Activated CD4-positive, alpha-beta T cell treated with anti-CD3 and anti-CD28 coated beads, Interleukin-2, amount 50 U/mL, for 48 hours (primary cell): ENCODE measurements at regions not wholly inside any gene's neighbourhood (a gene's known extent, or its start where the extent isn't known, plus 50 kb on each side); places are given as distances from the start of the nearest gene placed in this dataset.

ENCODE experiments used
- DNase-seq, 2 experiments: peaks; one replicate each; pipeline ENCODE4 v3.0.0-alpha.2; 2020

GRCh38 chr15:79184465-79184892, 93.9 kb upstream of the RASGRF1 start:
- DNase-seq, result peak; percentile 71 to 78

GRCh38 chr15:79180318-79180717, 89.7 kb upstream of the RASGRF1 start:
- DNase-seq, result no peak

- DNase-seq, result no peak
Observed at GRCh38 chr15:79179597-79179996, 89.0 kb upstream of the RASGRF1 start.

GRCh38 chr15:79179108-79179561, 88.6 kb upstream of the RASGRF1 start:
- DNase-seq, result no peak

GRCh38 chr15:79178594-79178993, 88.0 kb upstream of the RASGRF1 start:
- DNase-seq, result no peak

GRCh38 chr15:79176151-79176550, 85.6 kb upstream of the RASGRF1 start:
- no peak for DNase-seq

GRCh38 chr15:79172801-79173460, 82.4 kb upstream of the RASGRF1 start:
- DNase-seq, result no peak

- DNase-seq, result no peak
Observed at GRCh38 chr15:79172032-79172481, 81.5 kb upstream of the RASGRF1 start.

- DNase-seq, result no peak
Observed at GRCh38 chr15:79171320-79172031, 80.9 kb upstream of the RASGRF1 start.

GRCh38 chr15:79170256-79170664, 79.7 kb upstream of the RASGRF1 start:
- no peak for DNase-seq

- no peak for DNase-seq
Observed at GRCh38 chr15:79169526-79170133, 79.0 kb upstream of the RASGRF1 start.

- DNase-seq, result no peak
Observed at GRCh38 chr15:79168922-79169456, 78.4 kb upstream of the RASGRF1 start.

GRCh38 chr15:79167776-79168175, 77.2 kb upstream of the RASGRF1 start:
- no peak for DNase-seq

GRCh38 chr15:79166311-79166955, 75.9 kb upstream of the RASGRF1 start:
- no peak for DNase-seq

- DNase-seq, result no peak
Observed at GRCh38 chr15:79164465-79164864, 73.9 kb upstream of the RASGRF1 start.

- DNase-seq, result no peak
Observed at GRCh38 chr15:79164043-79164442, 73.5 kb upstream of the RASGRF1 start.

GRCh38 chr15:79163395-79163794, 72.8 kb upstream of the RASGRF1 start:
- DNase-seq, result no peak

- no peak for DNase-seq
Observed at GRCh38 chr15:79161837-79162508, 71.4 kb upstream of the RASGRF1 start.

GRCh38 chr15:79160211-79160610, 69.6 kb upstream of the RASGRF1 start:
- DNase-seq, result no peak

- DNase-seq, result no peak
Observed at GRCh38 chr15:79157631-79158592, 67.3 kb upstream of the RASGRF1 start.

GRCh38 chr15:79156704-79157375, 66.3 kb upstream of the RASGRF1 start:
- DNase-seq, result no peak
